Subcutaneous abdominal adipose tissue (tissue), 5 donors: ENCODE measurements at regions not wholly inside any gene's neighbourhood (a gene's known extent, or its start where the extent isn't known, plus 50 kb on each side); places are given as distances from the start of the nearest gene placed in this dataset.

Source experiments
- H3K27ac ChIP-seq: one replicate; pipeline ENCODE4 v1.7.0; 2013; ENCODE audit warnings: low read depth, mild to moderate bottlenecking, inconsistent platforms, low read length, moderate library complexity
- H3K27me3 ChIP-seq, 5 donors: one replicate each; pipeline ENCODE4 v1.7.0; 2013; ENCODE audit warnings: low read length in 5 of 5, inconsistent platforms in 1 of 5; ENCODE audit not compliant: control insufficient read depth in 5 of 5, insufficient read depth in 4 of 5
- H3K36me3 ChIP-seq, 5 donors: one replicate each; pipeline ENCODE4 v1.7.0; 2013; ENCODE audit warnings: low read length in 5 of 5; ENCODE audit not compliant: control insufficient read depth in 5 of 5, insufficient read depth in 5 of 5
- H3K4me1 ChIP-seq, 5 donors: one replicate each; pipeline ENCODE4 v1.7.0; 2013; ENCODE audit warnings: low read length in 5 of 5, mild to moderate bottlenecking in 3 of 5, moderate library complexity in 1 of 5; ENCODE audit not compliant: control insufficient read depth in 5 of 5, insufficient read depth in 5 of 5
- H3K4me3 ChIP-seq, 5 donors: one replicate each; pipeline ENCODE4 v1.7.0; 2013; ENCODE audit warnings: low read length in 5 of 5, low read depth in 1 of 5
- H3K9ac ChIP-seq, 5 donors: one replicate each; pipeline ENCODE4 v1.7.0; 2013; ENCODE audit warnings: low read length in 5 of 5, mild to moderate bottlenecking in 4 of 5, moderate library complexity in 3 of 5
- H3K9me3 ChIP-seq, 5 donors: one replicate each; pipeline ENCODE4 v1.7.0; 2013; ENCODE audit warnings: low read length in 5 of 5; ENCODE audit not compliant: control insufficient read depth in 5 of 5
- donor health status: healthy.
- donor health status: healthy.
- donor health status: healthy.
- donor health status: healthy.
- donor health status: healthy.

GRCh38 chrX:9087271-9088040 is 53.5 kb upstream of the FAM9B start:
- H3K4me1 ChIP-seq, result peaks cover 0 to 5% (median 0%) of the 10 kb centered on the region in 5 donors
- H3K9ac ChIP-seq, result no peak overlapping the region
- H3K27ac ChIP-seq, result no peak overlapping the region
- peaks cover 0 to 3% (median 0%) of the 10 kb centered on the region in 5 donors for H3K9me3 ChIP-seq
- H3K36me3 ChIP-seq, result no peaks in the 10 kb centered on the region
- H3K4me3 ChIP-seq, result no peak overlapping the region
- H3K27me3 ChIP-seq, result peaks cover 0 to 2% (median 0%) of the 10 kb centered on the region in 5 donors

GRCh38 chrX:9088896-9089295 is 55.0 kb upstream of the FAM9B start:
- H3K4me1 ChIP-seq, result peaks cover 0 to 5% (median 0%) of the 10 kb centered on the region in 5 donors
- H3K9me3 ChIP-seq, result peaks cover 0 to 3% (median 0%) of the 10 kb centered on the region in 5 donors
- H3K27ac ChIP-seq, result no peak overlapping the region
- H3K27me3 ChIP-seq, result peaks cover 0 to 2% (median 0%) of the 10 kb centered on the region in 5 donors
- H3K36me3 ChIP-seq, result no peaks in the 10 kb centered on the region
- no peak overlapping the region for H3K9ac ChIP-seq
- no peak overlapping the region for H3K4me3 ChIP-seq

- no peak overlapping the region for H3K4me3 ChIP-seq
- H3K9me3 ChIP-seq, result peaks cover 0 to 10% (median 8%) of the 10 kb centered on the region in 5 donors
- H3K27me3 ChIP-seq, result peaks cover 0 to 6% (median 0%) of the 10 kb centered on the region in 5 donors
- no peak overlapping the region for H3K9ac ChIP-seq
- peaks cover 0 to 5% (median 0%) of the 10 kb centered on the region in 5 donors for H3K4me1 ChIP-seq
- H3K36me3 ChIP-seq, result no peaks in the 10 kb centered on the region
- H3K27ac ChIP-seq, result no peak overlapping the region
Measured at GRCh38 chrX:9090766-9091165, 56.8 kb upstream of the FAM9B start.

GRCh38 chrX:9091258-9091657 is 57.3 kb upstream of the FAM9B start:
- peaks cover 0 to 5% (median 0%) of the 10 kb centered on the region in 5 donors for H3K4me1 ChIP-seq
- H3K4me3 ChIP-seq, result no peak overlapping the region
- peaks cover 0 to 10% (median 8%) of the 10 kb centered on the region in 5 donors for H3K9me3 ChIP-seq
- H3K36me3 ChIP-seq, result no peaks in the 10 kb centered on the region
- H3K27ac ChIP-seq, result no peak overlapping the region
- no peak overlapping the region for H3K9ac ChIP-seq
- peaks cover 0 to 6% (median 0%) of the 10 kb centered on the region in 5 donors for H3K27me3 ChIP-seq

DNA sequence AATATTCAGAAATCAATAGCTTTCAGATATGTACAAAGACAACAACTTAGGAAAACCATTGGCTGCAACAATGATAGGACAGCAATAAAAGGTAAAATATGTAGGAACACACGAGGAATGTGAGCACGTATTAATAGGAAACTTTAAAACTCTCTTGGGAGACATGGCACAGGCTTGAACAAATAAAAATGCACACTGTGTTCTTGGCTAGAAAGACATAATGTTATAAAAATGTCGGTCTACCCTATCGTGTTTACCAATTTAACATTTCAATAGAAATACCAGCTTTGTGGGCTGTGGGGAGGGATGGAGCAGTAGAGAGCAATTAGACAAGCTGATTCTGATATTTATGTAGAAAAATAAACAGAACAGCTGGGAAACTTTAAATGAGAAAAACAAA is 69.0 kb upstream of the FAM9B start:
- Histone ChIP-seq H3K4me3 (no peak overlapping the region), H3K27ac (no peak overlapping the region), H3K9me3 (peaks cover 0 to 2% (median 0%) of the 10 kb centered on the region in 5 donors), H3K9ac (no peak overlapping the region), H3K36me3 (no peaks in the 10 kb centered on the region), H3K4me1 (no peaks in the 10 kb centered on the region), H3K27me3 (peaks cover 0 to 7% (median 0%) of the 10 kb centered on the region in 5 donors)

DNA sequence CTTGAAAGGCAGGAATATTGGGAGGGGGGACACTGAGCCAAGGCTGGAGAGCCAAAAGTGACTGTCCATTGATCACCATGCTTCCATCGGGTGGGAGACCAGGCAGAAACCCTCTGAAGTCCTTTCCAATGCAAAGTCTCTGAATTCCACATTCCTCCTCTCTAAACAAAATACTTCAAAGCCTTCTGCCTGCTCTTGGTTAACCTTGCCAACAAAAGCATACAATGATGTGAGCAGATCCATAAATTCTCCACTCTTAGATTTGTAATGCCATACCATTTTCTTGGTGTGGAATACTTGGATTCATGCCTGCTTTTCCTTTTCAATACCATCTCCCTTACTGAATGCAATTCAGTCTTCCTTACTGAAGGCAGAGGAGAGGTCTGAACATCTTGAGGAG is 74.1 kb upstream of the FAM9B start:
- no peaks in the 10 kb centered on the region for H3K9me3 ChIP-seq
- no peaks in the 10 kb centered on the region for H3K4me1 ChIP-seq
- no peak overlapping the region for H3K4me3 ChIP-seq
- H3K27ac ChIP-seq, result no peak overlapping the region
- H3K36me3 ChIP-seq, result no peaks in the 10 kb centered on the region
- H3K27me3 ChIP-seq, result peaks cover 0 to 16% (median 4%) of the 10 kb centered on the region in 5 donors
- H3K9ac ChIP-seq, result no peak overlapping the region

GRCh38 chrX:9110808-9111207 is 76.9 kb upstream of the FAM9B start:
- Histone ChIP-seq H3K9ac (no peak overlapping the region), H3K9me3 (no peaks in the 10 kb centered on the region), H3K27me3 (peaks cover 0 to 16% (median 0%) of the 10 kb centered on the region in 5 donors), H3K27ac (no peak overlapping the region), H3K4me3 (no peak overlapping the region), H3K36me3 (no peaks in the 10 kb centered on the region), H3K4me1 (no peaks in the 10 kb centered on the region)

- Histone ChIP-seq H3K4me3 (no peak overlapping the region), H3K27ac (no peak overlapping the region), H3K4me1 (no peaks in the 10 kb centered on the region), H3K36me3 (no peaks in the 10 kb centered on the region), H3K9ac (no peak overlapping the region), H3K27me3 (peaks cover 0 to 12% (median 0%) of the 10 kb centered on the region in 5 donors), H3K9me3 (no peaks in the 10 kb centered on the region)
Measured at GRCh38 chrX:9114245-9114644, 80.3 kb upstream of the FAM9B start.

GRCh38 chrX:9117851-9118250 is 83.9 kb upstream of the FAM9B start:
- Histone ChIP-seq H3K27me3 (peaks cover 0 to 2% (median 0%) of the 10 kb centered on the region in 5 donors), H3K27ac (no peak overlapping the region), H3K4me3 (no peak overlapping the region), H3K4me1 (peaks cover 0 to 4% (median 0%) of the 10 kb centered on the region in 5 donors), H3K9ac (no peak overlapping the region), H3K9me3 (peaks cover 0 to 3% (median 0%) of the 10 kb centered on the region in 5 donors), H3K36me3 (no peaks in the 10 kb centered on the region)

- H3K9me3 ChIP-seq, result peaks cover 0 to 3% (median 0%) of the 10 kb centered on the region in 5 donors
- H3K9ac ChIP-seq, result no peak overlapping the region
- no peaks in the 10 kb centered on the region for H3K36me3 ChIP-seq
Measured at GRCh38 chrX:9122519-9123245, 88.8 kb upstream of the FAM9B start.

More at GRCh38 chrX:9122519-9123245, 88.8 kb upstream of the FAM9B start:
- H3K4me1 ChIP-seq, result peaks cover 0 to 4% (median 0%) of the 10 kb centered on the region in 5 donors
- no peak overlapping the region for H3K4me3 ChIP-seq
- no peak overlapping the region for H3K27ac ChIP-seq
- peaks cover 0 to 2% (median 0%) of the 10 kb centered on the region in 5 donors for H3K27me3 ChIP-seq
